A549 (cell line): ENCODE measurements at regions not wholly inside any gene's neighbourhood (a gene's known extent, or its start where the extent isn't known, plus 50 kb on each side); places are given as distances from the start of the nearest gene placed in this dataset.

ENCODE experiments used
- BHLHE40 ChIP-seq: IDR thresholded peaks from 2 replicates; pipeline ENCODE4 v1.6.1; 2012; ENCODE audit warnings: low read depth, low read length, inconsistent platforms
- CBX8 ChIP-seq: fragments of 200-600 bp; sonication (generic); IDR thresholded peaks from 2 replicates; pipeline ENCODE4 v1.6.1; 2016
- CTCF ChIP-seq: fragments of >200 bp; sonication (Bioruptor Twin); formaldehyde crosslinking; IDR thresholded peaks from 3 replicates; pipeline ENCODE4 v1.5.1; 2016
- FOSB ChIP-seq: fragments of 250-450 bp; sonication (Bioruptor Pico); IDR thresholded peaks from 2 replicates; pipeline ENCODE4 v1.5.0; 2020; ENCODE audit warnings: mild to moderate bottlenecking, moderate library complexity
- HDAC2 ChIP-seq: fragments of 200-600 bp; sonication (generic); IDR thresholded peaks from 2 replicates; pipeline ENCODE4 v1.6.1; 2016
- JUNB ChIP-seq: fragments of >200 bp; sonication (Bioruptor Twin); formaldehyde crosslinking; IDR thresholded peaks from 2 replicates; pipeline ENCODE4 v1.6.1; 2016
- KDM1A ChIP-seq: fragments of 200-600 bp; sonication (generic); IDR thresholded peaks from 2 replicates; pipeline ENCODE4 v1.6.1; 2016; ENCODE audit warnings: low read depth, mild to moderate bottlenecking
- KDM5A ChIP-seq: fragments of 200-600 bp; sonication (generic); IDR thresholded peaks from 2 replicates; pipeline ENCODE4 v1.6.1; 2016; ENCODE audit warnings: antibody characterized with exemption, mild to moderate bottlenecking
- MAFK ChIP-seq: fragments of 450-650 bp; IDR thresholded peaks from 2 replicates; pipeline ENCODE4 v1.6.1; 2014; ENCODE audit not compliant: partially characterized antibody
- PHF8 ChIP-seq: fragments of 200-600 bp; sonication (generic); IDR thresholded peaks from 2 replicates; pipeline ENCODE4 v1.6.1; 2016; ENCODE audit warnings: low read depth, mild to moderate bottlenecking, antibody characterized with exemption, moderate library complexity, borderline replicate concordance
- RCOR1 ChIP-seq: fragments of 150-350 bp; IDR thresholded peaks from 2 replicates; pipeline ENCODE4 v1.6.1; 2014; ENCODE audit warnings: antibody characterized with exemption, low read length, low read depth
- RFX5 ChIP-seq: fragments of 450-650 bp; IDR thresholded peaks from 2 replicates; pipeline ENCODE4 v1.7.1; 2014; ENCODE audit warnings: antibody characterized with exemption, mild to moderate bottlenecking, moderate library complexity

GRCh38 chr1:221069178-221069903 lies 190.1 kb downstream of the HLX start:
- TF ChIP-seq JUNB (no peak), PHF8 (no peak), CTCF (no peak), MAFK (no peak), KDM1A (no peak), HDAC2 (no peak), RFX5 (no peak), BHLHE40 (no peak), CBX8 (no peak), FOSB (CRISPR knock-in tag) (no peak), RCOR1 (no peak), KDM5A (no peak)
